ENCODE measurements at regions not wholly inside any gene's neighbourhood (a gene's known extent, or its start where the extent isn't known, plus 50 kb on each side); places are given as distances from the start of the nearest gene placed in this dataset.
"Not testable (repeated sequence)": the region's sequence is repeated elsewhere in the genome, so short reads cannot be mapped to it uniquely, and the experiment has no call there.

- no peak for DNase-seq (ENCODE audit: low read depth)
These were observed 188.9 kb upstream of the LMCD1 start for GRCh38 chr3:8312685-8313084.

- no peak for DNase-seq (ENCODE audit: low read depth)
These were observed 187.9 kb upstream of the LMCD1 start for GRCh38 chr3:8313560-8314267.

- not testable (repeated sequence) for DNase-seq (ENCODE audit: low read depth)
These were observed 186.1 kb upstream of the LMCD1 start for GRCh38 chr3:8315526-8315925.

- DNase-seq (ENCODE audit: low read depth), result no peak
These were observed 183.7 kb upstream of the LMCD1 start for GRCh38 chr3:8317661-8318649.

- DNase-seq (ENCODE audit: low read depth), result no peak
These were observed 181.5 kb upstream of the LMCD1 start for GRCh38 chr3:8319935-8320634.

- DNase-seq (ENCODE audit: low read depth), result no peak
These were observed 180.7 kb upstream of the LMCD1 start for GRCh38 chr3:8320711-8321458.

GRCh38 chr3:8324747-8325146, 176.9 kb upstream of the LMCD1 start:
- DNase-seq (ENCODE audit: low read depth), result peak; percentile 32

- DNase-seq (ENCODE audit: low read depth), result no peak
These were observed 176.3 kb upstream of the LMCD1 start for GRCh38 chr3:8325306-8325705.

- DNase-seq (ENCODE audit: low read depth), result not testable (repeated sequence)
These were observed 175.8 kb upstream of the LMCD1 start for GRCh38 chr3:8325833-8326232.

- no peak for DNase-seq (ENCODE audit: low read depth)
These were observed 173.9 kb upstream of the LMCD1 start for GRCh38 chr3:8327739-8328138.

- DNase-seq (ENCODE audit: low read depth), result no peak
These were observed 172.7 kb upstream of the LMCD1 start for GRCh38 chr3:8328967-8329366.

- DNase-seq (ENCODE audit: low read depth), result no peak
These were observed 172.0 kb upstream of the LMCD1 start for GRCh38 chr3:8329598-8329997.

GRCh38 chr3:8336456-8336855, 165.2 kb upstream of the LMCD1 start:
- DNase-seq (ENCODE audit: low read depth), result no peak

- no peak for DNase-seq (ENCODE audit: low read depth)
These were observed 163.2 kb upstream of the LMCD1 start for GRCh38 chr3:8338424-8338823.

GRCh38 chr3:8341821-8342247, 159.8 kb upstream of the LMCD1 start:
- DNase-seq (ENCODE audit: low read depth), result no peak

GRCh38 chr3:8343058-8343457, 158.6 kb upstream of the LMCD1 start:
- DNase-seq (ENCODE audit: low read depth), result no peak

GRCh38 chr3:8345398-8345797, 156.2 kb upstream of the LMCD1 start:
- DNase-seq (ENCODE audit: low read depth), result no peak

GRCh38 chr3:8348076-8348475, 153.5 kb upstream of the LMCD1 start:
- DNase-seq (ENCODE audit: low read depth), result no peak

GRCh38 chr3:8352475-8352874, 149.1 kb upstream of the LMCD1 start:
- DNase-seq (ENCODE audit: low read depth), result no peak

GRCh38 chr3:8353364-8353763, 148.3 kb upstream of the LMCD1 start:
- no peak for DNase-seq (ENCODE audit: low read depth)

- no peak for DNase-seq (ENCODE audit: low read depth)
These were observed 146.3 kb upstream of the LMCD1 start for GRCh38 chr3:8355346-8355745.

GRCh38 chr3:8356066-8356465, 145.6 kb upstream of the LMCD1 start:
- not testable (repeated sequence) for DNase-seq (ENCODE audit: low read depth)

Data from T follicular helper cell (primary cell).